Stimulated activated naive CD8-positive, alpha-beta T cell treated with anti-CD3 and anti-CD28 coated beads, Interleukin-15, amount 100 ng/mL, for 72 hours (primary cell): ENCODE measurements at regions not wholly inside any gene's neighbourhood (a gene's known extent, or its start where the extent isn't known, plus 50 kb on each side); places are given as distances from the start of the nearest gene placed in this dataset.

Experiments
- ATAC-seq: fragments of 150-1000 bp; cut with Tn5 transposase; 2 replicates; pipeline ENCODE4 v1.10.0; 2021; ENCODE audit warnings: mild to moderate bottlenecking, moderate library complexity
- DNase-seq, 2 donors: peaks; one replicate each; pipeline ENCODE4 v3.0.0; 2021 to 2022
- H3K27ac Mint-ChIP-seq, 2 donors: one replicate each; pipeline ENCODE4 v1.8.0; 2022; ENCODE audit warnings: mild to moderate bottlenecking in 2 of 2, mixed read lengths in 2 of 2, moderate library complexity in 2 of 2
- H3K27me3 Mint-ChIP-seq: one replicate; pipeline ENCODE4 v1.8.0; 2022; ENCODE audit warnings: mixed read lengths
- H3K4me1 Mint-ChIP-seq: one replicate; pipeline ENCODE4 v1.8.0; 2022; ENCODE audit warnings: mild to moderate bottlenecking, mixed read lengths
- H3K4me3 Mint-ChIP-seq, 2 donors: one replicate each; pipeline ENCODE4 v1.8.0; 2022; ENCODE audit warnings: mild to moderate bottlenecking in 2 of 2, mixed read lengths in 2 of 2, moderate library complexity in 1 of 2
- H3K9me3 Mint-ChIP-seq, 2 donors: one replicate each; pipeline ENCODE4 v1.8.0; 2022; ENCODE audit warnings: mixed read lengths in 2 of 2

DNA sequence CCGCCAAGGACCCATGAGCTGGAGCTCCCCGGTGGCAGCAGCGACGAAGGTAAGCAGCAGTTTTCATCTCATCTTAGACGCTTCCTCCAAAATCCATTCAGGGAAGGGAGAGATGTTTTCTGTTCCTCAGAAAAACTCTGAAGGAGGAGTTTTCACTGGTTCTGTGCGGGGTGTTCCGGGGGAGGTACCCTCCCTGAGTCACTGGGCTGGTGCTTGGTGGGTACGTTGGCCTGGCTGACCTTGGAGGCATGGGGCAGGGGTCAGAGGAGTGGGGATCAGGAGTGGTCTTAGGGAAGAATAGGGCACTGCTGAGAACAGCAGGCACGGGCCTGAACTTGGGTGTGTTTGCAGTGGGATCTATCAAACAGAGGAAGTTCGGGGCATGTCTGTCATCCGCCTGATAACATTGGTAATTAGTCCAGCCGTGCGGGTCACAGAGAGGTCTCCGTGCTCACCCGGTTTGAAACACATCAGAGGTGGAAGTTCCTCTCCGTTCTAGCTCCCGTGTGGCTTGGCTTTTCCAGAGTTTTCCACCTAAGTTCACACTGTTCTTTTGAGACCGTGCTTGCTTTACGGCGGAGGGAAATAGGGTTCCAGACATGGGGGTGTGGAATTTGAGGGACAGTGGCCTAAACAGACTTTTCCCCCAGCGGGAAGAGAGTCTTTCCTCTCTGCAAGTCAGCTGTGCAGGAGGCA lies 59.6 kb upstream of the CIBAR2 start:
- H3K9me3 Mint-ChIP-seq = no peaks in the 10 kb centered on the region

DNA sequence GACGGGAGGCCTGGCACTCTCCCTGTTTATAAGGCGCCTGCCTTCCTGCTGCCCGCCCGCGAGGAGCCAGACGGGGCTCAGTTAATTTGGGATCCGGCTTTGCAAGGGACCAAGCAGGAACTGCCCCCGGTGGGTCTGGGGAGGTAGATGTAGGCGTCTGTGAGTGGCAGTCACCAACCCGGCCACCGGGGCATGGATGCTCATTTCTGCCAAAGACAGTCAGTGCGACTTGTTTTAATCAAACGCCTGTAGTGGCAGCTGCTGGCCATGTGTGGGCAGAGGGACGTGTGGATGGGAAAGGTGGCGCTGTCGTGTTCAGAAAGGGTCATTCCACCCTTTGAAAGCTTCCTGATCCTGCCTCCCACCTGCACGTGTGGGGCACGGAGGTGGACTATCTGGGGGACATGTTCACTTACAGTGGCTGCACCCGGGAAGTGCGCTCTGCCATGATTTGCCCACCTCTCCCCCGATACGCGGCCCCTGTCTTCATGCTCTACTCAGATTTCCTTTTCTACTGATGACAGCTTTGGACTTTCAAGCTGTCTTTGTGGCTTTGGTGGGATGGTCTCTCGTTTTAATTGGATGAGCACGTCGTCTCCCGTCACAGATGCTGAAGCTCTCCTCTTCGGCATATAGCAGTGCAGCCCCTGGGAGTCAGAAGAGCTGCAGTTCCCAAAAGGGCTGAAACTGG lies 60.3 kb upstream of the CIBAR2 start:
- DNase-seq (no peak), ATAC-seq (peak; percentile 34)
- Mint-ChIP-seq H3K4me1 (peaks cover 24% of the 10 kb centered on the region), H3K27ac (no peak overlapping the region), H3K9me3 (no peaks in the 10 kb centered on the region), H3K4me3 (no peak overlapping the region), H3K27me3 (peaks cover 87% of the 10 kb centered on the region)

More for the DNA sequence above, 59.6 kb upstream of the CIBAR2 start:
- peaks cover 24% of the 10 kb centered on the region for H3K4me1 Mint-ChIP-seq
- ATAC-seq = no peak
- no peak overlapping the region for H3K27ac Mint-ChIP-seq
- H3K4me3 Mint-ChIP-seq = no peak overlapping the region
- no peak for DNase-seq
- H3K27me3 Mint-ChIP-seq = peaks cover 87% of the 10 kb centered on the region

DNA sequence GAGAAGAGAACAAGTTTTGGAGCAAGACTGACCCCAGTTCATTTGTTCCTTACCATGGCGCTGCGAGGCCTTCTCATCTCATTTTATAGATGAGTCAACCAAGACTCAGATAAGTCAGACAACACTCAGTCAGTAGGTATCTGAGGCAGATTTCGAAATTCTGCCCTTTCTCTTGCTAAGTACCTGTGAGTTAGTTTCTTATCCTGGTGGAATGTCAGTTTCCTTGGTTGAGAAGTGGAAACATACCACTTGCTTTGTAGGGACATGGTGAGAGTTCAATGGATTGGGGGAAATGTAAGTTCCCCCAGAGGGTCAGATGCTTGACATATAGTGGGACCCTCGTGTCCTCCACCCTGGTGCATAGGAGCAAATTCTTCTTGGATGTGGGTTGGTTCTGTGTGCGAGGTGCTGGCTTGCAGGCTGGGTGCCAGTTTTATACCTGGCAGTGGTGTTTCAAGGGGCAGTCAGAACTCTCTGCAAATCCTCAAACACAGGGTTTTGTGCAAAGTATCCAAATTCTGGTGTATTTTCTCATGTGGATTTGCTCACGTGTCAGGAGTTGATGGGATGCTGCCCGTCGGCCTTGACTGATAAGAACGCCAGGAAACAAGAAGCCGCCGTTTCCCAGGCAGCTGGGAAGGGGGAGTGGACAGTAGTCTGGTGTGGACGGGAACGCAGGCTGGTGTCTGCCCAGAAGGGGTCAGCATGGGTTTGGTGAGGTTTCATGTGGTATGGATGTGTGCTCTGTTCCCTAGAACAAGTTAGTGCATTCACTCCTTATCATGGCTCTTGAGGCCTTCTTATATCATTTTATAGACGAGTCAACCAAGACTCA lies 61.1 kb upstream of the CIBAR2 start:
- H3K27me3 Mint-ChIP-seq = peaks cover 82% of the 10 kb centered on the region
- H3K4me3 Mint-ChIP-seq = no peak overlapping the region
- no peak for ATAC-seq
- DNase-seq = no peak
- no peak overlapping the region for H3K27ac Mint-ChIP-seq
- H3K9me3 Mint-ChIP-seq = no peaks in the 10 kb centered on the region
- H3K4me1 Mint-ChIP-seq = peaks cover 24% of the 10 kb centered on the region

DNA sequence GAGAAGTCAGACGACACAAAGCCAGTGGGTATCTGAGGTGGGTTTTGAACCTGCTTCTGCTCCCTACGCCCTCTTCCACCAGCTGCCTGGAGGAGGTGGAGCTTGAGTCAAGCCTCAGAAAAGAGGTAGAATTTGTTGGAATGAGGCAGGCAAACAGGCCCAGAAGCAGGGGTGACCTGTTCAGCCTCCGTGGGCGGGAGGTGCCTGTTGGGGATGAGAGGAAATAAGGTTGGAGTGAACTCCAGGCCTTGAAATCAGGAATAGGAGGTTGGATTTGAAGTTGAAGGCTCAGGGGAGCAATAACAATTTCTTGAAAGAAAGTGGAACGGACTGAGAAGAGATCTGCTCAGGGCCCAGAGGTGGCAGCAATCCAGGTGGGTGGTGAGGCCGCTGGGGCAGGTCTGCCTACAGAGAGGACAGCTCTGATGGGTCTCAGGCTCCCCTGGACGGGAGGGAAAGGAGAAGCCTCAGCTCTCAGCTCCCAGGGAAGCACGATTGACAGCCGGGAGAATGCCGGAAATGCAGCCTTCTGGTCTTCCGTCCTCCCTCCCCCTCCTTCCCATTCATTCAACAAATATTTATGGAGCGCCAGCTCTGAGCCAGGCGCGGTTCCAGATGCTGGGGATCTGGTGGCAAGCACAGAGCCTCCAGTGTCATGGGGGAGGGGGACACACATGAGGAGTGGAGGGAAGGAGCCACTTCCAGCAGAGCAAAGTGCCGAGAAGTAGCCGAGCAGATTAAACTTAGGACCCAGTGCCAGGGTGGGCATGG lies 61.9 kb upstream of the CIBAR2 start:
- ATAC-seq = no peak
- DNase-seq = no peak
- Mint-ChIP-seq H3K27ac (no peak overlapping the region), H3K4me3 (no peak overlapping the region), H3K4me1 (peaks cover 24% of the 10 kb centered on the region), H3K9me3 (no peaks in the 10 kb centered on the region), H3K27me3 (peaks cover 77% of the 10 kb centered on the region)

DNA sequence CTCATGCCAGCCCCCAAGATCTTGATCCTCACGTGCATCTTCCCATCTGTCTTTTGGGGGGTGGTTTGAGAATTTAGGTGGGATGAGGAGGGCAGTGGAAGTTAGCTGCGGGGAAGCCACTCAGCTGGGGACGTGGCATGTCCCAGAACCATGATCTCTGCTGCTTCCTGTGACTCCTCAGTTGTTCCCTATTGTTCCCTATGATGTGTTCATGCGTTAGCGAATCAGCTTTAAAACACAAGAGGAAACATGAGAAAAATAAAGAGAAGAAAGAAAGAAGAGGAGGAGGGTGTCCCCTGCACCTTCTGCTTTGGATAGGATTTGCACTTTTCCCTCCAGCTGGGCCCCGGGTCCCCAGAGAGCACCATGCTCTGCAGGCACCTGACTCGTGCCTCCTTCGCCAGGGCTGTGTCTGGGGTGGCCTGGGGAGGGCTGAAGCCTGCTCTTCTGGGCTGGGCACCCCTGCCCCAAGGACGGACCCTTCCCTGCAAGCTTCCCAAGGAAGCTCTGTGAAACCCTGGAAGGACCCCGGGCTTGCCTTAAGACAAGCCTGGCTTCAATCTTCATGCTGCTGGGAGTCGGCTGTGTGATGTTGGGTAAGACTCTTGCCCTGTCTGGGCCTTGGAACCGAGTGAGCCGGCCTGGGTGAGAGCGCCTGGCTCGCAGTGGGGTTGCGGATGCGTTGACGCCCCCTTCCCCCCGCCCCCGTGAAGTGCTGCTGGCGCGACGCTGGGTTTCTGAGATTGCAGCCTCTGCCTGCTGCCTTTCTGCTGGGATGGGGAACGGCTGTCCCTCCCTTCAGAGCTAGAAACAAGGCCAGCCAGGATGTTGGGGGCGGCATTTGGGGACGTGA lies 62.8 kb upstream of the CIBAR2 start:
- Mint-ChIP-seq H3K27ac (no peak overlapping the region), H3K27me3 (peaks cover 77% of the 10 kb centered on the region), H3K9me3 (no peaks in the 10 kb centered on the region), H3K4me3 (no peak overlapping the region), H3K4me1 (peaks cover 24% of the 10 kb centered on the region)
- no peak for DNase-seq
- no peak for ATAC-seq

DNA sequence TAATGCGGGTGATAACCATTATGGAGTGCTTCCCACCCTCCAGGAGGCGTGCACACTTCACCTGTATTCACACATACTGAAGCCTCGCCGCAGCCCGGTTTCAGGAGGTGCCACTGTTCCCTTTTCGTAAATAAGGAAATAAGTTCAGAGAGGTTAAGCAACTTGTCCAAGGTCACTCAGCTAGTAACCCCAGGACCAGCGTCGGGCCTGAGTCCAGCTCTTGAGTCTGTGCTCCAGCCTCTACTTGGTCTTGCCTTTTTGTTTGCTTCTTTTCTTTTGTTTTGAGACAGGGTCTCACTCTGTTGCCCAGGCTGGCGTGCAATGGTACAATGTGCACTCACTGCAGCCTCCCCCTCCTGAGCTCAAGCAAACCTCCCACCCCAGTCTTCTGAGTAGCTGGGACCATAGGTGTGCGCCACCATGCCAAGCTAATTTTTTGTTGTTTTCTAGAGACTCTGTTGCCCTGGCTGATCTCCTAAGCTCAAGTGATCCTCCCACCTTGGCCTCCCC lies 63.5 kb upstream of the CIBAR2 start:
- no peak for ATAC-seq

DNA sequence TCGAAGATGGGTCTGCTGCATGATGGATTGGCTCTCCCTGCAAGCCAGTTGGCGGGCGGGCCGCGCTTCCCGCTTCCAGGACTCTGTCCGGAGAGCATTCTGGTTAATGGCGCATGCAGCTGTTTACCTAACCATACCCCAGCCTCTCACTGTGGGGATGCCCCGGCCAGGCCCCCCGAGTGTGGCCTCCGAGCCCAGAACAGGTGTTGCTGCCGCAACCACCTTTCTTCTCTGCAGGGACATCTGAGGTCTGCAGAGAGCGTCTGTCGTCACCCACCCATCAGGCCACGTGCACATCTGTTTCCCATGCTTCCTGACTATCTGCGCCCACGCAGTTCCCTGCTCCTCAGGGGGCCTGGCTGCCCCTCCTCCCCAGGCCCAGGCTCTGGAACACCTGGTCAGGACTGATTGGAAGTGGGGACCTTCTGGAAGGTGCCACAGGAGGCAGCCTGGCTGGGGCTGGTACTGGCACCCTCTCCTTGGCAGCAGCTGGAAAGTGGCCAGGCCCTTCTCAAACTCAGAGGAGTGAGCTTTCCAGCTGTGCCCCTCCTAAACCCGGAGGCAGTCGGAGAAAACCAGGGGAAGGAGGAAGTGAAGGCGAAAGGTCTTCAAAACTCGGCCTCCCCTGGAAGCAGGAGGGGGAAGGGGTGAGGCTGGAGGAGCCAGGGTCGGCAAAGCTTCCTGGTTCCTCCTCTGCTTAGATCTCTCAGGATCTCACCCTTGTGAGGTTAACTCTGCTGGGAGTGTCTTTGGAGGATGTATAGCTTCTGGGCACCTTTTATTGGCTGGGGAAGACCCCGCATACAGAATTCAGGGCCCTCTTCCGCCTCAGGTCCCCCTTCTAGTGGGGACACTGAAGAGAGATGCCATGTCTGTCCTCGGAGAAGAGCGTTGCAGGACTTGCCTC lies 64.5 kb upstream of the CIBAR2 start:
- no peak for DNase-seq
- H3K4me1 Mint-ChIP-seq = peaks cover 20% of the 10 kb centered on the region
- no peak for ATAC-seq
- no peaks in the 10 kb centered on the region for H3K9me3 Mint-ChIP-seq
- H3K4me3 Mint-ChIP-seq = no peak overlapping the region
- H3K27ac Mint-ChIP-seq = peak overlapping the region in 1 of 2 donors; percentile 49
- peaks cover 61% of the 10 kb centered on the region for H3K27me3 Mint-ChIP-seq

More for the DNA sequence above, 63.5 kb upstream of the CIBAR2 start:
- Mint-ChIP-seq H3K27ac (no peak overlapping the region), H3K9me3 (no peaks in the 10 kb centered on the region), H3K27me3 (peaks cover 71% of the 10 kb centered on the region), H3K4me3 (no peak overlapping the region), H3K4me1 (peaks cover 24% of the 10 kb centered on the region)
- no peak for DNase-seq

DNA sequence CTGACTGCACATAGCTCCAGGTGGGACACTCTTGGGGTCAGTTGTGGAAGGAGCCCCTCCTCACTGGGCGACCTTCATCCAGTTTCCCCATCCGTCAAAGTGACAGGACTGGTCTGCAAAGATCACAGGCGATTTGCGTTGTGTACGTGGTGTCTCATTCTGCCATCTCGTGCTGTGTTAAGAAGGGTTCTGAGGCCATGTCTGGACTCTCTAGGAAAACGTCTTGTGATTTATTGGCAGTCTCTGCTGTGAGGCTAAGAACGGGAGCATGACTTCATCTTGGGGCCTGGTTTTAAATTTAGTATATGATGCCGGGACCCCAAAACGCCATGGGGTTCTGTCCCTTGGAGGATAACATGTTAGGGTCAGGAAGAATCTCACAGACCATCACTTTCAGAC lies 65.2 kb upstream of the CIBAR2 start:
- Mint-ChIP-seq H3K4me3 (no peak overlapping the region), H3K27me3 (peaks cover 54% of the 10 kb centered on the region), H3K4me1 (peaks cover 14% of the 10 kb centered on the region), H3K27ac (no peak overlapping the region), H3K9me3 (no peaks in the 10 kb centered on the region)
- DNase-seq = no peak
- no peak for ATAC-seq

DNA sequence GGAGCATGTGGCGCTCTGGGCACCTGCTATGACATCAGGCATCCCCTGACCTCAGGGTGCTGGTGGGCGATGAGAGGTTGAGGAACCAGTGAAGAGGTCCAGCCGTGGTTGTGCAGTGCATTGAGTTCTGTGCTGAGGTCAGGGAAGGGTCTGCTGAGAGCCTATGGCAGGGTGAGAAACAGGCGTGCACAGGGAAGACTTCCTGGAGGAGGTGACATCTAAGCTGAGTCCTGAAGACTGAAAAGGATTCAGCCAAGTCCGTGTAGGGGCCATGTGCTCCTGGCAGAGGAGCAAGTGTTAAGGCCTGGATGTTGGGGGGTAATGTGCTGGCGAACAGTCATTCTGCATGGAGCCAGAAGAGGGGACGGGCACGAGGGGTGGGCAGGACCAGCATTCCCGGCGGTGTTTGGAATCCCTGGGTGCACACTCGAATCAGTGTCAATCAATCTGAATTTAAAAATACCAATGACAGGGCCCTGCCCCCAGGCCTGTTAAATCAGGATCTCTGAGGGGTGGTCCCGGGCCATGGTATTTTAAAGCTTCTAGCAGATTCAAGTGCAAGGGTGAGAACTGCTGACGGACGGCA lies 65.8 kb upstream of the CIBAR2 start:
- Mint-ChIP-seq H3K27ac (no peak overlapping the region), H3K4me1 (peaks cover 8% of the 10 kb centered on the region), H3K27me3 (peaks cover 48% of the 10 kb centered on the region), H3K4me3 (no peak overlapping the region), H3K9me3 (no peaks in the 10 kb centered on the region)
- no peak for ATAC-seq
- DNase-seq = no peak

DNA sequence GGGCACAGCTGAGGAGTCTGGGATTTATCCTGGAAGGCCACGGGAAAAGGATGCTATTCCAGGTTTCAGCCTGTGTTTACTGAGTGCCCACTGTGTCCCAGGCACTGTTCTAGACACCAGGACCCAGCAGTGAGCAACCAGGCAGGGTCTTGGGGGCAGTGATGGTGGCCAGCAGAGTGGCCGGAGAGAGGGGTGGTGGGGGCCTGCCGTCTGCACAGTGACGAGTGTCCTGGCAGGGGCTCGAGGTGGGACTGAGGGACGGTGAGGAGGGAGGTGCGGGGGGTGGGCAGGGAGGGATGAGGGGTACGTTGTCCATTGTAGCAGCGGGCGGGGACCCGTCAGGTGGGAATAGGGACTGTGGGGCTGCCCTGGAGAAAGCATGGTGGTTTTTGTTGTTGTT lies 66.3 kb upstream of the CIBAR2 start:
- Mint-ChIP-seq H3K9me3 (no peaks in the 10 kb centered on the region), H3K4me1 (peaks cover 8% of the 10 kb centered on the region)

DNA sequence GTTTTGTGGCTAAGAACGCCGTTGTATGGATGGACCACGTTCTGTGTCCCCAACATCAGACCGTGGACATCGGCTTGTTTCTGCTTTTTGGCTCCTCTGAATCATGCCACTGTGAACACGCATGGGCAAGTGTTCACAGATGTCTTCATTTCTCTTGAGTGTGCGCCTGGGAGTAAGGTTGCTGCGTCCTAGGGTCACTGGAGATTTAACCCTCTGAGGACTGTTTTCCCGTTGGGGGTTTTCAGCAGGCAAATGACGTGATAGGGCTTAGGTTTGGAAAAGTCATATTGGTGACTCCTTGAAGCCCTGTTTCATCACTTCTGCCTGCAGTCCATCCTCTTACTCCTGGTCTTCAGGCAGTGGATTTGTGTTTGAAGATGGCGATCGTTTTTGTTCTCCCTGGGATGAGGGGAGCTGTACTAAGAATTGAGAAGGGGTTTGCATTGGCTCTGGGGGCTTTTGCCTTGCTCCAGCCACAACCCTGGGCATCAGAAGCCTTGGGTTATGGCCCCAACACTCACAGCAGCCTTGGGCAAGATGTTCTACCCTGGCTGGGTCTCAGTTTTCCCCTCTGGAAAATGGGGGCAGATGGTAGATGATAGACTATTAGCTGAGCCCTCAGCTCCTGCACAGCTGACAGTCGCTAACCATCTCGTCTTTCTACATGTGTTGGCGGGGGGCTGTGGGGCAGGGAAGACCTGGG lies 67.2 kb upstream of the CIBAR2 start:
- DNase-seq (no peak), ATAC-seq (no peak)
- H3K4me1 Mint-ChIP-seq = peaks cover 8% of the 10 kb centered on the region
- H3K9me3 Mint-ChIP-seq = peaks cover 2 to 4% of the 10 kb centered on the region in 2 donors
- H3K4me3 Mint-ChIP-seq = no peak overlapping the region
- no peak overlapping the region for H3K27ac Mint-ChIP-seq
- H3K27me3 Mint-ChIP-seq = peaks cover 34% of the 10 kb centered on the region

More for the DNA sequence above, 66.3 kb upstream of the CIBAR2 start:
- ATAC-seq = no peak
- Mint-ChIP-seq H3K27ac (no peak overlapping the region), H3K27me3 (peaks cover 43% of the 10 kb centered on the region), H3K4me3 (no peak overlapping the region)
- no peak for DNase-seq

DNA sequence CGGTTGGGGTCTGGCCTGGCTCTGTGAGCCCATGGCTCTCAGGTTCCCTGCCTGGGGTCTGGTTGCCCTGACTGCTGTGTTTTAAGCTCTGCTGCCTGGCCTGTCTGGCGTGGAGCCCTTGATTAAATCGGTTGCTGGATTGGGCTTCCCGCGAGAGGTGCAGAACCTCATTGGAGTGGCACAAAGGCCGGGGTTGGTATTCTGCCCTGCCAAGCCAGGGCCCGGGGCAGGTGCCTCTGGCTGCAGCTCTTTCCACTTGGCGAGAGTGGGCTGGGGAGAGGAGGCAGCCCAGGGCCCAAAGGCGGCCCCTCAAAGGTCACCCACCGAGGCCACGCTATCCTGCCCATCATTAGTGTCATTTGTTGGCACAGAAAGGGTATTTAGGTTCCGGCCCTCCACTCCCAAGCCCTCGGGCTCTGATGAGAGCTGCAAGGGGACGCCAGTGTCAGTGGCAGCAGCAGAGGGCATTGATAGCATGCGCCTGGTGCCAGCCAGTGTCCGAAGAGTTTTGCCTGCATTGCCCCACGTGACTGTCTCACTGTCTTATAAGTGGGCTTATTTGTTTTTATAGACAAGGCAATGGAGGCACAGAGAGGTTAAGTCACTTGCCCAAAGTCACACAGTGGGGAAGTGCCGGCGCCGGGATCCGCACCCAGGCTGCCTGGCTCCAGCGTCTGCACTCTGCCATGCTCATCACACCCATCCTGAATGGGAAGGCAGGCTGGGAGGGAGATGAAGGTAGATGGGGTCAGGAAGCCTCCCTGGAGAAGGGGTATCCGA lies 68.0 kb upstream of the CIBAR2 start:
- ATAC-seq (no peak), DNase-seq (no peak)
- no peak overlapping the region for H3K4me3 Mint-ChIP-seq
- no peak overlapping the region for H3K27ac Mint-ChIP-seq
- H3K4me1 Mint-ChIP-seq = peaks cover 8% of the 10 kb centered on the region
- H3K9me3 Mint-ChIP-seq = peaks cover 9 to 11% of the 10 kb centered on the region in 2 donors
- H3K27me3 Mint-ChIP-seq = peaks cover 26% of the 10 kb centered on the region
